NCI-H2171 (cell line): ENCODE measurements at regions not wholly inside any gene's neighbourhood (a gene's known extent, or its start where the extent isn't known, plus 50 kb on each side); places are given as distances from the start of the nearest gene placed in this dataset.

Experiments
- DNase-seq: peaks from one replicate; lab custom pipeline; 2025; lab: John Stamatoyannopoulos, UW

GRCh38 chr6:14065350-14065749 lies 52.2 kb upstream of the CD83 start:
- DNase-seq = no peak

GRCh38 chr6:14066782-14067406 lies 50.7 kb upstream of the CD83 start:
- DNase-seq = peak; percentile 57

DNA sequence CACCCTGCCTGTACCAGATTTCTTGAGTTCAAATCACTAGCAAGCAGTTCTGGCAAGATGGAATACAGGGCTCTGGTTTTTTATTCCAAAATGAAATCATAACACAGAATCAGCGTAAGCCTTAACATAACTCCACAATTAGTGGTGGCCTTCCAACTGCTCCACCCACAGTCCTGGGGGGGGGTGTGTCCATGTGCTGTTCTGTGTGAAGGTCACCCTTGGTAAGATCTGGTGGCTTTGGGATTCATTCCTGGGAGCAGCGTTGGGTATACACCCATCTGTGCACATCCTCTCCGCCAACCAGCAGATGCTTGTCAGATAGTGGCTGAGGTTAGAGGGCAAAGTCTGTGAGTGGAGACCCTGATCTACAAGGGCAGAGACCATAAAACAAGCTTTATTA lies 49.9 kb upstream of the CD83 start:
- no peak for DNase-seq
